HEK293 (cell line): ENCODE measurements at regions not wholly inside any gene's neighbourhood (a gene's known extent, or its start where the extent isn't known, plus 50 kb on each side); places are given as distances from the start of the nearest gene placed in this dataset.

Experiments used
- CTCF ChIA-PET: fragments of 350-600 bp; formaldehyde crosslinking; extraction: SDS; loops from one replicate; lab custom pipeline; 2021; ENCODE audit warnings: antibody characterized with exemption; lab: Yijun Ruan, JAX
- POLR2A ChIA-PET: fragments of 300-600 bp; formaldehyde crosslinking; extraction: SDS; loops from one replicate; lab custom pipeline; 2020; ENCODE audit warnings: antibody characterized with exemption, inconsistent platforms; lab: Yijun Ruan, JAX
- H3K27ac ChIP-seq: fragments of 200-500 bp; sonication (Bioruptor generic); 2 replicates; pipeline ENCODE4 v1.5.1; 2014; ENCODE audit warnings: low read depth, low read length, control low read depth, inconsistent platforms; ENCODE audit errors: extremely low read depth
- H3K36me3 ChIP-seq, 2 experiments: fragments of 200-500 bp in 1 of 2; sonication (Bioruptor generic) in 1 of 2; 1 replicate in 1 of 2; 2 replicates in 1 of 2; pipeline ENCODE4 v1.5.1; 2014 to 2017; ENCODE audit warnings: inconsistent platforms in 2 of 2, low read length in 2 of 2; ENCODE audit not compliant: control insufficient read depth in 2 of 2, insufficient read depth in 1 of 2
- H3K4me1 ChIP-seq: fragments of 200-500 bp; sonication (Bioruptor generic); 2 replicates; pipeline ENCODE4 v1.5.1; 2014; ENCODE audit warnings: mild to moderate bottlenecking, low read length, inconsistent platforms; ENCODE audit not compliant: control insufficient read depth, insufficient read depth
- H3K4me3 ChIP-seq: 2 replicates; pipeline ENCODE4 v1.5.1; 2011; ENCODE audit warnings: low read depth, mild to moderate bottlenecking, control low read depth, low read length, moderate library complexity
- H3K9me3 ChIP-seq: fragments of 200-500 bp; sonication (Bioruptor generic); 2 replicates; pipeline ENCODE4 v1.5.1; 2014; ENCODE audit warnings: low read depth, low read length, inconsistent platforms; ENCODE audit not compliant: control insufficient read depth, insufficient read depth
- GFI1B ChIP-seq: fragments of 450-650 bp; formaldehyde crosslinking; IDR thresholded peaks from 2 replicates; pipeline ENCODE4 v1.5.1; 2016; ENCODE audit warnings: missing biosample characterization, missing genetic modification characterization
- YY1 ChIP-seq: fragments of 450-650 bp; formaldehyde crosslinking; IDR thresholded peaks from 2 replicates; pipeline ENCODE4 v1.5.1; 2018; ENCODE audit warnings: missing biosample characterization, missing genetic modification characterization
- ZFP3 ChIP-seq: fragments of 450-650 bp; formaldehyde crosslinking; IDR thresholded peaks from 2 replicates; pipeline ENCODE4 v1.5.1; 2016; ENCODE audit warnings: low read depth, missing biosample characterization, missing genetic modification characterization
- ZFP41 ChIP-seq: fragments of 450-650 bp; formaldehyde crosslinking; IDR thresholded peaks from 2 replicates; pipeline ENCODE4 v1.5.1; 2016; ENCODE audit warnings: missing biosample characterization, missing genetic modification characterization, borderline replicate concordance
- ZNF146 ChIP-seq: fragments of 450-650 bp; formaldehyde crosslinking; IDR thresholded peaks from 2 replicates; pipeline ENCODE4 v1.5.1; 2016; ENCODE audit warnings: missing biosample characterization, missing genetic modification characterization
- ZNF248 ChIP-seq: fragments of 450-650 bp; formaldehyde crosslinking; IDR thresholded peaks from 2 replicates; pipeline ENCODE4 v1.5.1; 2017; ENCODE audit warnings: missing biosample characterization, missing genetic modification characterization
- ZNF37A ChIP-seq: fragments of 450-650 bp; IDR thresholded peaks from 2 replicates; pipeline ENCODE4 v1.5.1; 2018; ENCODE audit warnings: missing biosample characterization, missing genetic modification characterization
- ZNF391 ChIP-seq: fragments of 450-650 bp; formaldehyde crosslinking; IDR thresholded peaks from 2 replicates; pipeline ENCODE4 v1.5.1; 2016; ENCODE audit warnings: low read depth, missing biosample characterization, missing genetic modification characterization, borderline replicate concordance
- ZNF404 ChIP-seq: fragments of 450-650 bp; formaldehyde crosslinking; IDR thresholded peaks from 2 replicates; pipeline ENCODE4 v1.5.1; 2017; ENCODE audit warnings: missing biosample characterization, missing genetic modification characterization
- ZNF544 ChIP-seq: fragments of 450-650 bp; formaldehyde crosslinking; IDR thresholded peaks from 2 replicates; pipeline ENCODE4 v1.5.0; 2017; ENCODE audit warnings: missing biosample characterization, missing genetic modification characterization
- ZNF600 ChIP-seq: fragments of 450-650 bp; formaldehyde crosslinking; IDR thresholded peaks from 2 replicates; pipeline ENCODE4 v1.5.1; 2016; ENCODE audit warnings: missing biosample characterization, missing genetic modification characterization
- ZNF623 ChIP-seq: fragments of 450-650 bp; formaldehyde crosslinking; IDR thresholded peaks from 2 replicates; pipeline ENCODE4 v1.5.1; 2016; ENCODE audit warnings: missing biosample characterization, missing genetic modification characterization
- ZNF76 ChIP-seq: fragments of 450-650 bp; formaldehyde crosslinking; IDR thresholded peaks from 2 replicates; pipeline ENCODE4; 2016; ENCODE audit warnings: low read depth, missing biosample characterization, missing genetic modification characterization, borderline replicate concordance
- ZNF777 ChIP-seq: fragments of 450-650 bp; formaldehyde crosslinking; IDR thresholded peaks from 2 replicates; pipeline ENCODE4 v1.5.1; 2017; ENCODE audit warnings: missing biosample characterization, missing genetic modification characterization, borderline replicate concordance
- TF ChIP-seq, protein P1 (sequence below): fragments of 450-650 bp; formaldehyde crosslinking; conservative IDR thresholded peaks from 2 replicates; pipeline ENCODE4 v1.5.1; 2016; ENCODE audit warnings: low read depth, missing biosample characterization, missing genetic modification characterization
- TF ChIP-seq, protein P2 (sequence below): fragments of 450-650 bp; formaldehyde crosslinking; IDR thresholded peaks from 2 replicates; pipeline ENCODE4 v1.5.1; 2016; ENCODE audit warnings: missing biosample characterization, missing genetic modification characterization
- TF ChIP-seq, protein P3 (sequence below): fragments of 450-650 bp; formaldehyde crosslinking; IDR thresholded peaks from 2 replicates; pipeline ENCODE4 v1.5.0; 2017; ENCODE audit warnings: missing biosample characterization, missing genetic modification characterization, borderline replicate concordance
- TF ChIP-seq, protein P4 (sequence below): fragments of 450-650 bp; formaldehyde crosslinking; IDR thresholded peaks from 2 replicates; pipeline ENCODE4 v1.5.1; 2017; ENCODE audit warnings: missing biosample characterization, mild to moderate bottlenecking, missing genetic modification characterization, moderate library complexity

DNA sequence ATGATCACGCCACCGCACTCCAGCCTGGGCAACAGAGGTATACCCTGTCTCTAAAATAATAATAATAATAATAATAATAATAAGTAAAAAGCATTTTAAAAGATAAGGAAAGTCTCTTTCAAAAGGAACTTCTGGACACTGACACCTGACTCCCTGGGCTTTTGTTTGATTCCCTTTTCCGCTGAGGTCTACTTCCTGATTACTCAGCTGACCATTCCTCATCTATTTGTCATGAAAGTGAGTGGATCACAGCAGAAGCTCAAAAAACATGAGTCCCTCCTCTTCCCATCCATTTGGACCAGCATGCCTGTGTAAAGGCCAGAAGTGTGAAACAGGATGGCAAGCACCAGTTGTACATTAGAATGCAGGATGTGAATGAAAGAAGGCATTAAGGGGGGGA is 61.1 kb upstream of the FBXO28 start:
- H3K4me3 ChIP-seq: no peak overlapping the region
- no peak overlapping the region for H3K27ac ChIP-seq
- H3K4me1 ChIP-seq: no peaks in the 10 kb centered on the region
- no peaks in the 10 kb centered on the region for H3K36me3 ChIP-seq
- no peak for TF ChIP-seq ZNF623 (tag by site-specific recombination)
- no peak for TF ChIP-seq ZNF391 (tag by site-specific recombination)
- no peak for TF ChIP-seq ZNF544 (tag by site-specific recombination)
- no peak for TF ChIP-seq ZNF404 (tag by site-specific recombination)
- TF ChIP-seq ZFP41 (tag by site-specific recombination): no peak
- TF ChIP-seq ZNF777 (tag by site-specific recombination): no peak
- TF ChIP-seq GFI1B: no peak
- TF ChIP-seq YY1 (tag by site-specific recombination): no peak
- TF ChIP-seq, protein P1, sequence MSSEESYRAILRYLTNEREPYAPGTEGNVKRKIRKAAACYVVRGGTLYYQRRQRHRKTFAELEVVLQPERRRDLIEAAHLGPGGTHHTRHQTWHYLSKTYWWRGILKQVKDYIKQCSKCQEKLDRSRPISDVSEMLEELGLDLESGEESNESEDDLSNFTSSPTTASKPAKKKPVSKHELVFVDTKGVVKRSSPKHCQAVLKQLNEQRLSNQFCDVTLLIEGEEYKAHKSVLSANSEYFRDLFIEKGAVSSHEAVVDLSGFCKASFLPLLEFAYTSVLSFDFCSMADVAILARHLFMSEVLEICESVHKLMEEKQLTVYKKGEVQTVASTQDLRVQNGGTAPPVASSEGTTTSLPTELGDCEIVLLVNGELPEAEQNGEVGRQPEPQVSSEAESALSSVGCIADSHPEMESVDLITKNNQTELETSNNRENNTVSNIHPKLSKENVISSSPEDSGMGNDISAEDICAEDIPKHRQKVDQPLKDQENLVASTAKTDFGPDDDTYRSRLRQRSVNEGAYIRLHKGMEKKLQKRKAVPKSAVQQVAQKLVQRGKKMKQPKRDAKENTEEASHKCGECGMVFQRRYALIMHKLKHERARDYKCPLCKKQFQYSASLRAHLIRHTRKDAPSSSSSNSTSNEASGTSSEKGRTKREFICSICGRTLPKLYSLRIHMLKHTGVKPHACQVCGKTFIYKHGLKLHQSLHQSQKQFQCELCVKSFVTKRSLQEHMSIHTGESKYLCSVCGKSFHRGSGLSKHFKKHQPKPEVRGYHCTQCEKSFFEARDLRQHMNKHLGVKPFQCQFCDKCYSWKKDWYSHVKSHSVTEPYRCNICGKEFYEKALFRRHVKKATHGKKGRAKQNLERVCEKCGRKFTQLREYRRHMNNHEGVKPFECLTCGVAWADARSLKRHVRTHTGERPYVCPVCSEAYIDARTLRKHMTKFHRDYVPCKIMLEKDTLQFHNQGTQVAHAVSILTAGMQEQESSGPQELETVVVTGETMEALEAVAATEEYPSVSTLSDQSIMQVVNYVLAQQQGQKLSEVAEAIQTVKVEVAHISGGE (tag by site-specific recombination): no peak
- TF ChIP-seq, protein P2, sequence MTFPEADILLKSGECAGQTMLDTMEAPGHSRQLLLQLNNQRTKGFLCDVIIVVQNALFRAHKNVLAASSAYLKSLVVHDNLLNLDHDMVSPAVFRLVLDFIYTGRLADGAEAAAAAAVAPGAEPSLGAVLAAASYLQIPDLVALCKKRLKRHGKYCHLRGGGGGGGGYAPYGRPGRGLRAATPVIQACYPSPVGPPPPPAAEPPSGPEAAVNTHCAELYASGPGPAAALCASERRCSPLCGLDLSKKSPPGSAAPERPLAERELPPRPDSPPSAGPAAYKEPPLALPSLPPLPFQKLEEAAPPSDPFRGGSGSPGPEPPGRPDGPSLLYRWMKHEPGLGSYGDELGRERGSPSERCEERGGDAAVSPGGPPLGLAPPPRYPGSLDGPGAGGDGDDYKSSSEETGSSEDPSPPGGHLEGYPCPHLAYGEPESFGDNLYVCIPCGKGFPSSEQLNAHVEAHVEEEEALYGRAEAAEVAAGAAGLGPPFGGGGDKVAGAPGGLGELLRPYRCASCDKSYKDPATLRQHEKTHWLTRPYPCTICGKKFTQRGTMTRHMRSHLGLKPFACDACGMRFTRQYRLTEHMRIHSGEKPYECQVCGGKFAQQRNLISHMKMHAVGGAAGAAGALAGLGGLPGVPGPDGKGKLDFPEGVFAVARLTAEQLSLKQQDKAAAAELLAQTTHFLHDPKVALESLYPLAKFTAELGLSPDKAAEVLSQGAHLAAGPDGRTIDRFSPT: no peak
- TF ChIP-seq ZNF248 (tag by site-specific recombination): no peak
- no peak for TF ChIP-seq ZNF146 (tag by site-specific recombination)
- no peak for TF ChIP-seq ZNF76 (tag by site-specific recombination)
- TF ChIP-seq, protein P3, sequence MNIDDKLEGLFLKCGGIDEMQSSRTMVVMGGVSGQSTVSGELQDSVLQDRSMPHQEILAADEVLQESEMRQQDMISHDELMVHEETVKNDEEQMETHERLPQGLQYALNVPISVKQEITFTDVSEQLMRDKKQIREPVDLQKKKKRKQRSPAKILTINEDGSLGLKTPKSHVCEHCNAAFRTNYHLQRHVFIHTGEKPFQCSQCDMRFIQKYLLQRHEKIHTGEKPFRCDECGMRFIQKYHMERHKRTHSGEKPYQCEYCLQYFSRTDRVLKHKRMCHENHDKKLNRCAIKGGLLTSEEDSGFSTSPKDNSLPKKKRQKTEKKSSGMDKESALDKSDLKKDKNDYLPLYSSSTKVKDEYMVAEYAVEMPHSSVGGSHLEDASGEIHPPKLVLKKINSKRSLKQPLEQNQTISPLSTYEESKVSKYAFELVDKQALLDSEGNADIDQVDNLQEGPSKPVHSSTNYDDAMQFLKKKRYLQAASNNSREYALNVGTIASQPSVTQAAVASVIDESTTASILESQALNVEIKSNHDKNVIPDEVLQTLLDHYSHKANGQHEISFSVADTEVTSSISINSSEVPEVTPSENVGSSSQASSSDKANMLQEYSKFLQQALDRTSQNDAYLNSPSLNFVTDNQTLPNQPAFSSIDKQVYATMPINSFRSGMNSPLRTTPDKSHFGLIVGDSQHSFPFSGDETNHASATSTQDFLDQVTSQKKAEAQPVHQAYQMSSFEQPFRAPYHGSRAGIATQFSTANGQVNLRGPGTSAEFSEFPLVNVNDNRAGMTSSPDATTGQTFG (tag by site-specific recombination): no peak
- no peak for TF ChIP-seq ZNF37A (tag by site-specific recombination)
- TF ChIP-seq ZFP3 (tag by site-specific recombination): no peak
- TF ChIP-seq, protein P4, sequence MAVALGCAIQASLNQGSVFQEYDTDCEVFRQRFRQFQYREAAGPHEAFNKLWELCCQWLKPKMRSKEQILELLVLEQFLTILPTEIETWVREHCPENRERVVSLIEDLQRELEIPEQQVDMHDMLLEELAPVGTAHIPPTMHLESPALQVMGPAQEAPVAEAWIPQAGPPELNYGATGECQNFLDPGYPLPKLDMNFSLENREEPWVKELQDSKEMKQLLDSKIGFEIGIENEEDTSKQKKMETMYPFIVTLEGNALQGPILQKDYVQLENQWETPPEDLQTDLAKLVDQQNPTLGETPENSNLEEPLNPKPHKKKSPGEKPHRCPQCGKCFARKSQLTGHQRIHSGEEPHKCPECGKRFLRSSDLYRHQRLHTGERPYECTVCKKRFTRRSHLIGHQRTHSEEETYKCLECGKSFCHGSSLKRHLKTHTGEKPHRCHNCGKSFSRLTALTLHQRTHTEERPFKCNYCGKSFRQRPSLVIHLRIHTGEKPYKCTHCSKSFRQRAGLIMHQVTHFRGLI (tag by site-specific recombination): no peak
- no peak for TF ChIP-seq ZNF600 (tag by site-specific recombination)
- TF ChIP-seq, all 188 proteins: peak for 0
- CTCF ChIA-PET: interaction anchor here (0.6 to 5.1 kb wide), 4 partner anchors 9 to 280 kb away, joined by 3 to 59 read pairs (median 4); no protein-coding TSS in a partner anchor
- POLR2A ChIA-PET: no interaction called here
- no peaks in the 10 kb centered on the region for H3K9me3 ChIP-seq
